GDM1 (cell line): ENCODE measurements at regions not wholly inside any gene's neighbourhood (a gene's known extent, or its start where the extent isn't known, plus 50 kb on each side); places are given as distances from the start of the nearest gene placed in this dataset.
"Not testable (repeated sequence)": the region's sequence is repeated elsewhere in the genome, so short reads cannot be mapped to it uniquely, and the experiment has no call there.

ENCODE experiments used
- DNase-seq: peaks from one replicate; lab custom pipeline; 2025; lab: John Stamatoyannopoulos, UW

GRCh38 chr10:101280511-101280910 lies 51.2 kb upstream of the LBX1 start:
- no peak for DNase-seq

DNA sequence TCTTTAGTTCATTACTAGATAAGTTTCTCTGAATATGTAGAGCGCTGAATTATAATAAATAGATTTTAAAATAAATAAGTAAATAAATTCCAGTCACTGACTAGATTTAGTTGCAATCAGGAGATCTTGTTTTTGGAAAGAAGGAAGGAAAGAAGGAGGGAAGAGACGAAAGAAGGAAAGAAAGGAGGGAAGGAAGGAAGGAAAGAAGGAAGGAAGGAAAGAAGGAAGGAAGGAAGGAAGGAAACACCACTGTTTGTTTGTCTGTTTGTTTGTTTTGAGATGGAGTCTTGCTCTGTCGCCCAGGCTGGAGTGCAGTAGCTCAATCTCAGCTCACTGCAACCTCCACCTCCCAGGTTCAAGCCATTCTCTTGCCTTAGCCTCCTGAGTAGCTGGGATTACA lies 51.7 kb upstream of the LBX1 start:
- DNase-seq = not testable (repeated sequence)

DNA sequence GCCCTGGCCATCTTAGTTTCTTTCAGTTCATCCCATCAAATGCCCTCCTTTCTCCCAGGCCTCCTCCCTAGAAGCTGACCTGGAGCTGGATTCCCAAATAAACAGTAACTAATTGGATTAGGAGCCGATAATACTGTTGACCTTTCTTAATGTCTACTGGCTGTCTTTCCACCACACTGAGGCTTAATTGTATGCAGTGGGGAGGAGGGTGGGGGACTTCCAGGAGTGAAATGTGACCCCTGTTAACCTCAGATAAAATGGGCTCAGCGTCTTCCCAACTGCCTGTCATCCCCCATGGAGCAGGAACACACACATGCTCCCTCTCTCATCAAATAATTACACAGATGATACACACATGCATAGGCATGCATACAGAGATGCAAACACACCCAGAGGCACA lies 53.7 kb upstream of the LBX1 start:
- no peak for DNase-seq

DNA sequence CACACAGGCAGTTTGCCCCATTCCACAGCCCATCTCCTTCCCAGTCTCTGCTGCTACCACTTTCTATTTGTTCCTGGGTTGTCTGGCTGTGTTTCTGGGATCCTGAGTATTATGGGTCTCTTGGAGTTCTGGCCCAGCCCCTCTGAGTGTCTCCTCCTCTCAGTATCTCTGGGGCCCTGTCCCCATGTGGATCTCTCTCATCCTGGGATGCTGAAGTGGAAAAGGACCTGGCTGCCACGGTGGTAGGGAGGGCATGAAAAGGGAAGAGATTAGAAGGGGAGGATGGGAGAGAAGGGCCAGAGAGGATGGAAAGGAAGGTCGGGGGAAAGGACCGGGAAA lies 54.5 kb upstream of the LBX1 start:
- no peak for DNase-seq

- DNase-seq = no peak
Observed at GRCh38 chr10:101284101-101284743, 55.0 kb upstream of the LBX1 start.

GRCh38 chr10:101284744-101285463 lies 55.6 kb upstream of the LBX1 start:
- no peak for DNase-seq

- no peak for DNase-seq
Observed at GRCh38 chr10:101285519-101286070, 56.3 kb upstream of the LBX1 start.

GRCh38 chr10:101286248-101287046 lies 57.2 kb upstream of the LBX1 start:
- DNase-seq = no peak

DNA sequence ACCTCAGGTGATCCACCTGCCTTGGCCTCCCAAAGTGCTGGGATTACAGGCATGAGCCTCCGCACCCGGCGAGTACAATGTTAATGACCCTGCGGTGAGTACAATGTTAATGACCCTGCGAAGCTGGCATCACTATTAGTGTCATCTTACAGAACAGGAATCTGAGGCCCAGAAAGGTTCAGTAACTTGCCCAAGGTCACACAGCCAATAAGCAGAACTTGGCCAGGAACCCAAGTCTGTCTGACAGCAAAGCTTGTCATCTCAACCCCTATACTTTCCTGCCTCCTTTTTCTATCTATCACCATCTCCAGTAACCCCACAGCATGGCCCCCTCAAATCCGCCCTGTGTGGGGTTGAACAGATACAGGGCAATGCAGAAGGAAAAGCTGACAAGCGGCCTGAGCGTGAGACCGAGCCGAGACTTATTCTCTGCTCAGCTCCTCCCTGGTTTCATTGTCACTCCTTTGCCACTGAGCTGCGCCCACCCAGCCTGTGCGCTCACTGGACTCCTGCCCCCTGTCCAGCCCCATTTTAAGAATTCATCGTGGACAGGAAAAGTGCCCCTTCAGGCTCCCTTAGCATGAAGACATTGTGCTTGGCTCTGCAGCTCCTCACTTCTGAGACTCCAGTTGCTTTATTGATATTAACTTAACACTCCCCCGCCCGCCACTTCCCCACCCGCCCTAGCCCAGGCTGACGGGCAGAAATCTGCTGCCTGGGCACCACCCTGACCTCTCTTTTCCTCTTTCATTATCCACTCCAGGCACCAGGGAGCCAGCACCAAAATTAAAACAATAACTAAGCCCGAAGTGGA lies 58.1 kb upstream of the LBX1 start:
- no peak for DNase-seq

DNA sequence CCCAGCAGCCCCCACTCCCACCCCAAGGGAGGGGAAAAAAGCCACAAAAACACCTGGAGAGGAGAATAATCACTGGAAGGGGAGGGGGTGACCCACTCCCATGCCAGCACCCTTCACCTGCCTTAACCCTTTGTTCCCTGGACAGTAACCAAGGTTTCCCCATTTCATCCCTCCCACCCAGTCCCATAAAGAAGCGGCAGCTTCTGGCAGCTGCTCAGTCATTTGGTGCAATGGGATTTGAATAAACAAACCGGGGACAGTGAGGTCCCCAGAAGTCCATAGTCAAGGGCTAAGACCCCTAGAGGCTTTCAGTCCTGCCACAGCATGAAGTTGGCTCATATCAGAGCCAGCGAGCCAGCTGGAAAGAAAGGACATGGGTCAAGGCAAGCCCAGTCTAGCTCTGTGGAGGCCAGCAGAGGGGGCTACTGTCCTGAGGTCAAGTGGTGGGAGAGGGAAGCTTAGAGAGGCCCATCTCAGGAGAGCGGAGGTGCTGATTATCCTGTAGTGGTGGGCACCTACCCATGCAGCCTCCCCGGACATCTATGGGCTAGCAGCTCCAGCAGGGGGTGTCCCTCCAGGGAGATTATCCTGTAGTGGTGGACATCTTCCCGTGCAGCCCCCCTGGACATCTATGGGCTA lies 58.9 kb upstream of the LBX1 start:
- DNase-seq = no peak

DNA sequence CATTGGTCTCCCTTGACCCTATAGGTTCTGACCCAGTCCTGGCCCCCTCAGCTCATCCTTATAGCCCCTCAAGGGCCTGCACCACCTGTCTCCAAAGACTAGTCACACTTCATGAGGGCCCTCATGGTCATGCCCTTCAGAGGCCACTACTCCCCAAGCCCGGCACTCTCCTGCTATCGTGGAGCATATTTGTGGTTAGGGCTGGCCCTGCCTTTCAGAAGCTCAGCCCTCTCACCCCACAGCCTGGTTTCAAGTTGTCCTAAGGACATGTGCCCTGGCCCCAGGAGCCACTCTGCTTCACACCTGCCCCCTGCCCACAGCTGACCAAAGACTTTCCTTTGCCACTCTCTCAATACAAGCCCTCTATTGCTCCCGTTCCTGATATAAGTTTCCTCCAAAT lies 60.3 kb upstream of the LBX1 start:
- DNase-seq = no peak

DNA sequence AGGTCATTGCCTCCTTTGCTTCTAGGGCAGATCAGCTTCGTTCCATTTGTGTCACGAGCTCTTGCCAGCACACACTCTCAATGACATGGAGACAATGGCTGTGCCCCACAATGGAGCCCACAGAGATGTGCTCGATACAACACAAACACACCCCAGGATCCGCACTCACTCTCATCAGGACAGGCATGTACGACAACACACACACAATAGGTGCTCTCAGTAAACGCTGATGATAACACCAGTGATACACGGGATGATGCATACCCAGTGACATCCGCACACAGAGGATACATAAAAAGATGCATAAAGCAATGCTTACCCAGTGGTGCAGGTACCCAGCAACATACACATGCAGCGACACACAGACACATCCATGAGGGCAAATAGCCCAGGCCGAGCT lies 61.2 kb upstream of the LBX1 start:
- no peak for DNase-seq

DNA sequence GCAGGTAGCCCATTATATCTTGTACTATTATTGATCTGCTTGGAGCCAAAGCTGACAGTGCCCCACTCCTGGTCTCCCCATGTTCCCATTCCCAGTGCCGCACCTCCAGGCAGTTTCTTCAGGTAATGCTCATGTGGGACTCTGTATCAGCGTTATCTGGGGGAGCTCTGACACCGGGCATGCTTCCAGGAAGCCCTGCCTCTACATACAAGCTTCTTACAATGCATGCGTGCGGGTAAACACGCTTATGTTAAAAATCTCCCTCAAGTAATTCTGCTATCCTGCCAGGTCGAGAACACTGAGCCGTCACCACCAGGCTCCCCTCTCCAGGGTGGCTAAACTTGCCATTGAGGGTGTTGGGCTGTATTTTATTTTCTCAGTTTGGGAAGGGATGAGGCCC lies 61.6 kb upstream of the LBX1 start:
- no peak for DNase-seq

DNA sequence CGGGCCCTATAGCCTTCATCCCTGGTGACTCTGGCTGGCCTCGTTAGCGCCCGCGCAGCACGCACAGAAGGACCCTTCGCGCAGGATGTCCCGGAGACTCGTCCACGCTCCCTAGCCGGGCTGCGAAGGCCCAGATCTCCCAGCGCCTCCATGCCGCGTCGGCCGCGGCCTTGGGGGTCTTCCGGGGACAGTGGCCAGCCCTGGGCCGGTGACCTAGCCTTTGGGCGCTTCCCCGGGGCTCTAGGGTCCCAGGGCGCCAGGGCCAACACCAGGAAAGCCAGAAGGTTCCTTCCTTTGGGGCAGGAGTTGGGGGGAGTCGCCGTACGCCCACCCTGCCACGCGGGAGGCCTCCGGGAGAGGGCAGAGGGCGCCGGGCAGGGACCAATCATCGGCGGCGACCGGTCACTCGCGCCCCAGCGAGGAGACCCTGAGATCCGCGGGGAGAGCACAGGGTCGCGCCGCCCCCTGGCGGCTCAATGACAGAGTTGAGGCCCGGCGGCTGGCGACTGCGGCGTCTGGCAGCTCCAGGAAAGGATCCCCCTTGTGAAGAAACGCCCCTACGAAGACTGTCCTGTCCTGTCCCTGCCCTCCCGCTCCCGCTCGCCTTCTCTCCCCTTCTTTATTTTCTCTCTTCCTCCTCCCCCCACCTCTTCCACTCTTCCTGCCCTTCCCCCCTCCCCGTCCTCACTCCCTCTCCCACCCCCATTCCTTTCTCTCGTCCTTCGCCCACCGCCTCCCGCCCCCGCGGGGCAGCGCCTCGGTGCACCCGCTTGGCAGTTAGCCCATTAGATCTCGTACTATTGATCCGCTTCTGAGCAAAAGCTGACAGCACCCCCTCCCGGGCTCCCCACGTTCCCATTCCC lies 62.3 kb upstream of the LBX1 start:
- DNase-seq = peak; percentile 31

- DNase-seq = no peak
Observed at GRCh38 chr10:101292194-101293006, 61.6 kb upstream of the BTRC start.

DNA sequence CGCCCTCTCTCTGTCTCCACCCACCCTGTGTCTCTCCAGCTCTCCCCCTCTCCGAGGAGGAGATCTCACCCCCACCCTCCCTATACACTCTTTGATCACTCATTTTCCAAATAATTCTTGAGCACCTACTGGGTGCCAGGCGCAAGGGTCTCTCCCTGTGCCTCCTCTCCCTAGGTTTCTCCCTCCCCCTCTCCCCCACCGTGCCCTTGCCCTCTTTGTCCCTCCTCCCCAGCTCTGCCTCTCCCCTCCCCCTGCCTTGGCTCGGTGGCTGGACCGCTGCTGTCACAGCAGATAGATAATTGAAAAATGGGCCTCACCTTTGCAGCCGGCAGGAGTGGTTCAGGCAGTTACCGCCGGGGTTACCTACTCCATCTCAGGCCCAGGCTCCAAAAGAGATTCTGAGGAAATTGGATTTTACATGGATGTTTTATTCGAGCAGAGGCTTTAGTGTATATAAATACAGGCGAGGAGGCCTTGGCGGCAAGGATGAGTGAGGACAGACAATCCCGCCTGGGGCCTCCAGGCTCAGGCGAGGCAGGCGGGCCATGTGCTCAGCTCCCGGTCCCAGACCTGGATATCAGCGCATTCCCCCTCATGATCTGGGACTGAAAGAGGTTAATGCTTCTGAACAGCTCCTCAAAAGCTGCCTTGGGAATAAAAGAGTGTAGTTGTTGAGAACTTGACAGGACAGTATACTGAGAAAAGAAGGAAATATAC lies 60.8 kb upstream of the BTRC start:
- DNase-seq = no peak

DNA sequence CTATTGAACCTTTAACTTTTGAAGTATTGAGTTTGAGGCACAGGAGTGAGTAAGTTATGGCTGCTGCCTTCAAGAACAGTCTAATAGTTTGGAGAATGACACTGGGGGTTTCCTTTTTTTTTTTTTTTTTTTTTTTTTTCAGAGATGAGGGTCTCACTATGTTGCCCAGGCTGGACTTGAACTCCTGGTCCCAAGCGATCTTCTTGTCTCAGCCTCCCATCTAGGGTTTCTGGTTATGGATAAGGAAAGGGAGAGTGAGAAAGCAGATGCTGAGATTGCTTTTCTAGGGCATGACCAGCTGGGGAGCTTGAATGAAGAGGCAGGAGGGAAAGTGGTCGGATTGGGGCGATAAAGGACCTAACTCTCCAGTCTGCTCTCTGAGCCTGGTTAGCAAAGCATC lies 59.9 kb upstream of the BTRC start:
- no peak for DNase-seq

GRCh38 chr10:101295261-101295660 lies 58.7 kb upstream of the BTRC start:
- no peak for DNase-seq

GRCh38 chr10:101297901-101298486 lies 56.0 kb upstream of the BTRC start:
- DNase-seq = peak; percentile 40
